WTC11 (cell line): ENCODE measurements at regions not wholly inside any gene's neighbourhood (a gene's known extent, or its start where the extent isn't known, plus 50 kb on each side); places are given as distances from the start of the nearest gene placed in this dataset.

ENCODE experiments used
- ATAC-seq: fragments of 200-7000 bp; cut with Tn5 transposase; 2 replicates; pipeline ENCODE4 v1.10.0; 2021; ENCODE audit warnings: mild to moderate bottlenecking, moderate library complexity
- CTCF ChIA-PET: fragments of 300-600 bp; sonication (Branson Sonifier 250); formaldehyde crosslinking; loops from one replicate; lab custom pipeline; 2021; ENCODE audit warnings: antibody characterized with exemption; lab: Charles Lee
- POLR2A ChIA-PET: fragments of 350-600 bp; sonication (Branson Sonifier 250); formaldehyde crosslinking; loops from one replicate; lab custom pipeline; 2021; ENCODE audit warnings: antibody characterized with exemption; lab: Charles Lee
- DNase-seq: peaks from one replicate; pipeline ENCODE4 v3.0.0; 2021; ENCODE audit warnings: low spot score
- H3K27ac Mint-ChIP-seq: 2 replicates; pipeline ENCODE4 v1.8.0; 2021; ENCODE audit warnings: mixed read lengths
- H3K27me3 Mint-ChIP-seq: 2 replicates; pipeline ENCODE4 v1.8.0; 2021; ENCODE audit warnings: low read depth, mild to moderate bottlenecking, moderate library complexity, mixed read lengths
- H3K36me3 Mint-ChIP-seq: 2 replicates; pipeline ENCODE4 v1.8.0; 2021; ENCODE audit warnings: mixed read lengths
- H3K4me1 Mint-ChIP-seq: 2 replicates; pipeline ENCODE4 v1.8.0; 2022; ENCODE audit warnings: mixed read lengths
- H3K4me3 Mint-ChIP-seq: 2 replicates; pipeline ENCODE4 v1.8.0; 2021; ENCODE audit warnings: mild to moderate bottlenecking, moderate library complexity, mixed read lengths
- H3K9me3 Mint-ChIP-seq: 2 replicates; pipeline ENCODE4 v1.8.0; 2021; ENCODE audit warnings: mixed read lengths
- ATF2 ChIP-seq: sonication (generic); formaldehyde crosslinking; IDR thresholded peaks from 2 replicates; pipeline ENCODE4 v1.8.1; 2022; ENCODE audit warnings: low read depth, missing genetic modification reagents, borderline replicate concordance
- ATF3 ChIP-seq: sonication (generic); formaldehyde crosslinking; conservative IDR thresholded peaks from 2 replicates; pipeline ENCODE4 v1.8.1; 2022; ENCODE audit warnings: mild to moderate bottlenecking, missing genetic modification reagents
- CBFB ChIP-seq: sonication (generic); formaldehyde crosslinking; IDR thresholded peaks from 2 replicates; pipeline ENCODE4 v1.8.1; 2022; ENCODE audit warnings: mild to moderate bottlenecking, low read depth, missing genetic modification reagents
- ELF4 ChIP-seq: sonication (generic); formaldehyde crosslinking; IDR thresholded peaks from 2 replicates; pipeline ENCODE4 v1.8.1; 2022; ENCODE audit warnings: low read depth, mild to moderate bottlenecking, moderate library complexity, missing genetic modification reagents
- ESRRA ChIP-seq: sonication (generic); formaldehyde crosslinking; IDR thresholded peaks from 2 replicates; pipeline ENCODE4 v1.8.1; 2022; ENCODE audit warnings: mild to moderate bottlenecking, missing genetic modification reagents, borderline replicate concordance
- HMGA2 ChIP-seq: fragments of 250-450 bp; sonication (Bioruptor Pico); IDR thresholded peaks from 2 replicates; pipeline ENCODE4 v1.4.0; 2021; ENCODE audit warnings: mild to moderate bottlenecking, moderate library complexity
- IRF2 ChIP-seq: sonication (generic); formaldehyde crosslinking; IDR thresholded peaks from 2 replicates; pipeline ENCODE4 v1.8.0; 2022; ENCODE audit warnings: low read depth, missing genetic modification reagents, borderline replicate concordance
- JAZF1 ChIP-seq: fragments of 250-450 bp; sonication (Bioruptor Pico); IDR thresholded peaks from 2 replicates; pipeline ENCODE4 v1.9.0; 2021; ENCODE audit warnings: moderate library complexity, mild to moderate bottlenecking, inconsistent platforms
- RELA ChIP-seq: sonication (generic); formaldehyde crosslinking; IDR thresholded peaks from 2 replicates; pipeline ENCODE4 v1.8.1; 2022; ENCODE audit warnings: missing genetic modification reagents, mild to moderate bottlenecking, borderline replicate concordance
- SMAD3 ChIP-seq: sonication (generic); formaldehyde crosslinking; IDR thresholded peaks from 2 replicates; pipeline ENCODE4 v1.8.0; 2022; ENCODE audit warnings: missing genetic modification reagents, mild to moderate bottlenecking, borderline replicate concordance
- SMAD4 ChIP-seq: sonication (generic); formaldehyde crosslinking; IDR thresholded peaks from 2 replicates; pipeline ENCODE4 v1.8.0; 2022; ENCODE audit warnings: mild to moderate bottlenecking, missing genetic modification reagents
- USF2 ChIP-seq: sonication (generic); formaldehyde crosslinking; IDR thresholded peaks from 2 replicates; pipeline ENCODE4 v1.8.1; 2023; ENCODE audit warnings: mild to moderate bottlenecking, missing genetic modification reagents, moderate library complexity
- ZBTB21 ChIP-seq: sonication (generic); formaldehyde crosslinking; IDR thresholded peaks from 2 replicates; pipeline ENCODE4 v1.8.1; 2023; ENCODE audit warnings: mild to moderate bottlenecking, missing genetic modification reagents, borderline replicate concordance
- ZNF138 ChIP-seq: sonication (generic); formaldehyde crosslinking; conservative IDR thresholded peaks from 2 replicates; pipeline ENCODE4 v1.8.1; 2022; ENCODE audit warnings: mild to moderate bottlenecking, moderate library complexity, missing genetic modification reagents
- ZNF219 ChIP-seq: sonication (generic); formaldehyde crosslinking; IDR thresholded peaks from 2 replicates; pipeline ENCODE4 v1.8.0; 2023; ENCODE audit warnings: missing genetic modification reagents, mild to moderate bottlenecking, borderline replicate concordance
- ZNF317 ChIP-seq: sonication (generic); formaldehyde crosslinking; IDR thresholded peaks from 2 replicates; pipeline ENCODE4 v1.8.1; 2023; ENCODE audit warnings: low read depth, mild to moderate bottlenecking, moderate library complexity, missing genetic modification reagents, borderline replicate concordance
- ZNF671 ChIP-seq: fragments of 250-450 bp; sonication (Bioruptor Pico); IDR thresholded peaks from 2 replicates; pipeline ENCODE4 v1.8.0; 2021; ENCODE audit warnings: mild to moderate bottlenecking
- TF ChIP-seq, protein P1 (sequence below): fragments of 250-450 bp; sonication (Bioruptor Pico); IDR thresholded peaks from 2 replicates; pipeline ENCODE4 v1.8.0; 2021; ENCODE audit warnings: mild to moderate bottlenecking
- TF ChIP-seq, protein P2 (sequence below): sonication (generic); formaldehyde crosslinking; IDR thresholded peaks from 2 replicates; pipeline ENCODE4 v1.8.1; 2023; ENCODE audit warnings: mild to moderate bottlenecking, missing genetic modification reagents, borderline replicate concordance
- TF ChIP-seq, protein P3 (sequence below): fragments of 250-450 bp; sonication (Bioruptor Pico); IDR thresholded peaks from 2 replicates; pipeline ENCODE4 v2.1.2; 2022; ENCODE audit warnings: mild to moderate bottlenecking, moderate library complexity
- TF ChIP-seq, protein P4 (sequence below): sonication (generic); formaldehyde crosslinking; IDR thresholded peaks from 2 replicates; pipeline ENCODE4 v1.8.0; 2023; ENCODE audit warnings: missing genetic modification reagents

DNA sequence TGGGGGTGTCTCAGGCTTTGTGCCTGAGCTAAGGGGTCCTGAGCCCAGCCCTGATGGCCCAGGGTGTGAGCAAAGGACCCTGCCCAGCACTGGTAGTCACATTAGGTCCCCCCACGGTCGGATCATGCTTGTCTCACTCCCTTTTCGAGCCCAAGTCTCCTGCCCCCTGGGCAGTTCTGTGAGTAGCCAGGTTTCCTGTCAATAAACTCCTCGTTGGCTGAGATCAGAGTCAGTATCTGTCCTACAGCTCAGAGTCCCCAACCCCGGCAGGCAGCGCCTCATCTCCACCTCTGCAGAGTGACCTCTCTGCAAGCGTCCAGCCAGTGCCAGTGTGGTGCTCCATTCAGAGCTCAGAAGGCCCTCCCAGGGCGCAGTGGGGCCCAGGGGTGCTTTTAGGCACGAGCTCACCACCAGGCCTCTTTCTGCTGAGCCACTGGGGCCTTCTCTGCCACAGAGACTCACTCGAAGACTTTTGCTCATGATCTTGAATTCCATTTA lies 93.7 kb upstream of the PMEPA1 start:
- ChIA-PET POLR2A (no interaction called here), CTCF (interaction anchor here (0.5 kb wide), 1 partner anchor 33 kb away, joined by 3 read pairs; no protein-coding TSS in a partner anchor)
- Mint-ChIP-seq H3K4me1 (peaks cover 3% of the 10 kb centered on the region), H3K9me3 (no peaks in the 10 kb centered on the region), H3K4me3 (no peak overlapping the region), H3K27ac (no peak overlapping the region), H3K27me3 (no peaks in the 10 kb centered on the region; the same call in 1 of the 2 replicates), H3K36me3 (no peaks in the 10 kb centered on the region)
- ATAC-seq (no peak), DNase-seq (no peak)
- no peak for TF ChIP-seq ELF4 (CRISPR knock-in tag)
- TF ChIP-seq, protein P1, sequence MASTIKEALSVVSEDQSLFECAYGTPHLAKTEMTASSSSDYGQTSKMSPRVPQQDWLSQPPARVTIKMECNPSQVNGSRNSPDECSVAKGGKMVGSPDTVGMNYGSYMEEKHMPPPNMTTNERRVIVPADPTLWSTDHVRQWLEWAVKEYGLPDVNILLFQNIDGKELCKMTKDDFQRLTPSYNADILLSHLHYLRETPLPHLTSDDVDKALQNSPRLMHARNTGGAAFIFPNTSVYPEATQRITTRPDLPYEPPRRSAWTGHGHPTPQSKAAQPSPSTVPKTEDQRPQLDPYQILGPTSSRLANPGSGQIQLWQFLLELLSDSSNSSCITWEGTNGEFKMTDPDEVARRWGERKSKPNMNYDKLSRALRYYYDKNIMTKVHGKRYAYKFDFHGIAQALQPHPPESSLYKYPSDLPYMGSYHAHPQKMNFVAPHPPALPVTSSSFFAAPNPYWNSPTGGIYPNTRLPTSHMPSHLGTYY (CRISPR knock-in tag), result no peak
- TF ChIP-seq JAZF1 (CRISPR knock-in tag), result no peak
- no peak for TF ChIP-seq ZBTB21 (CRISPR knock-in tag)
- TF ChIP-seq, protein P2, sequence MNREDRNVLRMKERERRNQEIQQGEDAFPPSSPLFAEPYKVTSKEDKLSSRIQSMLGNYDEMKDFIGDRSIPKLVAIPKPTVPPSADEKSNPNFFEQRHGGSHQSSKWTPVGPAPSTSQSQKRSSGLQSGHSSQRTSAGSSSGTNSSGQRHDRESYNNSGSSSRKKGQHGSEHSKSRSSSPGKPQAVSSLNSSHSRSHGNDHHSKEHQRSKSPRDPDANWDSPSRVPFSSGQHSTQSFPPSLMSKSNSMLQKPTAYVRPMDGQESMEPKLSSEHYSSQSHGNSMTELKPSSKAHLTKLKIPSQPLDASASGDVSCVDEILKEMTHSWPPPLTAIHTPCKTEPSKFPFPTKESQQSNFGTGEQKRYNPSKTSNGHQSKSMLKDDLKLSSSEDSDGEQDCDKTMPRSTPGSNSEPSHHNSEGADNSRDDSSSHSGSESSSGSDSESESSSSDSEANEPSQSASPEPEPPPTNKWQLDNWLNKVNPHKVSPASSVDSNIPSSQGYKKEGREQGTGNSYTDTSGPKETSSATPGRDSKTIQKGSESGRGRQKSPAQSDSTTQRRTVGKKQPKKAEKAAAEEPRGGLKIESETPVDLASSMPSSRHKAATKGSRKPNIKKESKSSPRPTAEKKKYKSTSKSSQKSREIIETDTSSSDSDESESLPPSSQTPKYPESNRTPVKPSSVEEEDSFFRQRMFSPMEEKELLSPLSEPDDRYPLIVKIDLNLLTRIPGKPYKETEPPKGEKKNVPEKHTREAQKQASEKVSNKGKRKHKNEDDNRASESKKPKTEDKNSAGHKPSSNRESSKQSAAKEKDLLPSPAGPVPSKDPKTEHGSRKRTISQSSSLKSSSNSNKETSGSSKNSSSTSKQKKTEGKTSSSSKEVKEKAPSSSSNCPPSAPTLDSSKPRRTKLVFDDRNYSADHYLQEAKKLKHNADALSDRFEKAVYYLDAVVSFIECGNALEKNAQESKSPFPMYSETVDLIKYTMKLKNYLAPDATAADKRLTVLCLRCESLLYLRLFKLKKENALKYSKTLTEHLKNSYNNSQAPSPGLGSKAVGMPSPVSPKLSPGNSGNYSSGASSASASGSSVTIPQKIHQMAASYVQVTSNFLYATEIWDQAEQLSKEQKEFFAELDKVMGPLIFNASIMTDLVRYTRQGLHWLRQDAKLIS (CRISPR knock-in tag), result no peak
- TF ChIP-seq ESRRA (CRISPR knock-in tag), result no peak
- no peak for TF ChIP-seq USF2 (CRISPR knock-in tag)
- no peak for TF ChIP-seq ZNF671 (CRISPR knock-in tag)
- no peak for TF ChIP-seq CBFB (CRISPR knock-in tag)
- no peak for TF ChIP-seq SMAD4 (CRISPR knock-in tag)
- no peak for TF ChIP-seq ZNF138 (CRISPR knock-in tag)
- TF ChIP-seq, protein P3, sequence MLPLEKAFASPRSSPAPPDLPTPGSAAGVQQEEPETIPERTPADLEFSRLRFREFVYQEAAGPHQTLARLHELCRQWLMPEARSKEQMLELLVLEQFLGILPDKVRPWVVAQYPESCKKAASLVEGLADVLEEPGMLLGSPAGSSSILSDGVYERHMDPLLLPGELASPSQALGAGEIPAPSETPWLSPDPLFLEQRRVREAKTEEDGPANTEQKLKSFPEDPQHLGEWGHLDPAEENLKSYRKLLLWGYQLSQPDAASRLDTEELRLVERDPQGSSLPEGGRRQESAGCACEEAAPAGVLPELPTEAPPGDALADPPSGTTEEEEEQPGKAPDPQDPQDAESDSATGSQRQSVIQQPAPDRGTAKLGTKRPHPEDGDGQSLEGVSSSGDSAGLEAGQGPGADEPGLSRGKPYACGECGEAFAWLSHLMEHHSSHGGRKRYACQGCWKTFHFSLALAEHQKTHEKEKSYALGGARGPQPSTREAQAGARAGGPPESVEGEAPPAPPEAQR, result no peak

DNA sequence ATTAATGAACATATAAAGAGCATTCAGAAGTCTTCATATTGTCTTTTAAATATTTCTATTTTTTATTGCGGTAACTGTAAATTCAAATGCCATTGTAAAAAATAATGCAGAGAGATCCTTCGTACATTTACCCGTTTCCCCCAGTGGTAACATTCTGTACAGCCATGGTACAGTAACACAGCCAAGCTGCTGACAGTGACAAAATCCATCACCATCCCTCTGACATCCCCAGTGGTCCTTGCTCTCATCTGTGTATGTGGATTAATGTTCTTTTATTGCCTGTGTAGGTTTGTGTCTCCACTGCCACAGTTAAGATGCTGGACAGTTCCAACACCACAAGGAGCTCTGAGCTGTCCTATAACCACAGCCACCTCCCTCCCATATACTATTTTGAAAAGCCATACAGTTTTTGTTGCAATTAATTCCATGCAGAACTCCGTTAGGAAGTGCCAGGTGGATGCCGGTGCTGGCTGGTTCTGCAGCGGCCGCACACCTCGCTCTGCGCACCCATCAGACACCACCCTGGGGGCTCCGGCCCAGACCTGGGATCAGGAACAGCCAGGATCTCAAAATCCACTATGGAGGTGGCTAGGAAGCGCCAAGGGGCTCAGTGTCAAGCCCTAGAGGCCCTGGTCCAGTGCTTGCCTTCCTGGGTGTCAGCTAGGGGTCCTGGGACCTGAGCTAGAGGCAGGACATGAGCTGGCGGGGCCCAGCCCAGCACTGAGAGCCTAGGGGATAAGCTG lies 93.1 kb upstream of the PMEPA1 start:
- Mint-ChIP-seq H3K36me3 (no peaks in the 10 kb centered on the region), H3K27ac (no peak overlapping the region; the same call in 1 of the 2 replicates), H3K4me1 (no peaks in the 10 kb centered on the region), H3K27me3 (no peaks in the 10 kb centered on the region; the same call in 1 of the 2 replicates), H3K4me3 (no peak overlapping the region), H3K9me3 (no peaks in the 10 kb centered on the region)
- ATAC-seq (no peak), DNase-seq (no peak)
- POLR2A ChIA-PET, result no interaction called here
- CTCF ChIA-PET, result interaction anchor here (0.5 kb wide), 1 partner anchor 32 kb away, joined by 3 read pairs; no protein-coding TSS in a partner anchor
- TF ChIP-seq SMAD4 (CRISPR knock-in tag), result no peak
- TF ChIP-seq ZNF317, result no peak
- TF ChIP-seq CBFB (CRISPR knock-in tag), result no peak
- TF ChIP-seq ZBTB21 (CRISPR knock-in tag), result no peak
- no peak for TF ChIP-seq ZNF671 (CRISPR knock-in tag)
- TF ChIP-seq HMGA2, result no peak
- TF ChIP-seq, protein P4, sequence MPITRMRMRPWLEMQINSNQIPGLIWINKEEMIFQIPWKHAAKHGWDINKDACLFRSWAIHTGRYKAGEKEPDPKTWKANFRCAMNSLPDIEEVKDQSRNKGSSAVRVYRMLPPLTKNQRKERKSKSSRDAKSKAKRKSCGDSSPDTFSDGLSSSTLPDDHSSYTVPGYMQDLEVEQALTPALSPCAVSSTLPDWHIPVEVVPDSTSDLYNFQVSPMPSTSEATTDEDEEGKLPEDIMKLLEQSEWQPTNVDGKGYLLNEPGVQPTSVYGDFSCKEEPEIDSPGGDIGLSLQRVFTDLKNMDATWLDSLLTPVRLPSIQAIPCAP (CRISPR knock-in tag), result no peak
- no peak for TF ChIP-seq ATF3 (CRISPR knock-in tag)
- no peak for TF ChIP-seq SMAD3 (CRISPR knock-in tag)
- TF ChIP-seq, protein P1 (CRISPR knock-in tag), result no peak
- no peak for TF ChIP-seq ATF2
- TF ChIP-seq ZNF219 (CRISPR knock-in tag), result no peak
- TF ChIP-seq IRF2 (CRISPR knock-in tag), result no peak
- no peak for TF ChIP-seq RELA
